Hepatocyte (in vitro differentiated cells): ENCODE measurements at regions not wholly inside any gene's neighbourhood (a gene's known extent, or its start where the extent isn't known, plus 50 kb on each side); places are given as distances from the start of the nearest gene placed in this dataset.

Source experiments
- DNase-seq: peaks from one replicate; pipeline ENCODE4 v3.0.0-alpha.2; 2016; ENCODE audit warnings: low spot score
- H2AFZ ChIP-seq: fragments of 200-600 bp; sonication (generic); 2 replicates; pipeline ENCODE4 v1.6.0; 2016; ENCODE audit warnings: antibody characterized with exemption, mild to moderate bottlenecking
- H3K27ac ChIP-seq: fragments of 200-600 bp; sonication (generic); 2 replicates; pipeline ENCODE4 v1.5.1; 2016; ENCODE audit warnings: mild to moderate bottlenecking
- H3K27me3 ChIP-seq: fragments of 200-600 bp; sonication (generic); 2 replicates; pipeline ENCODE4 v1.6.1; 2016
- H3K36me3 ChIP-seq: fragments of 200-600 bp; sonication (generic); replicated peaks from 2 replicates; pipeline ENCODE4 v1.5.1; 2016; ENCODE audit warnings: low read depth; ENCODE audit not compliant: insufficient read depth
- H3K4me1 ChIP-seq: fragments of 200-600 bp; sonication (generic); 2 replicates; pipeline ENCODE4 v1.5.1; 2016; ENCODE audit warnings: mild to moderate bottlenecking, moderate library complexity; ENCODE audit not compliant: insufficient read depth
- H3K4me2 ChIP-seq: fragments of 200-600 bp; sonication (generic); 2 replicates; pipeline ENCODE4 v1.6.0; 2016
- H3K4me3 ChIP-seq: fragments of 200-600 bp; sonication (generic); 2 replicates; pipeline ENCODE4 v1.5.1; 2016; ENCODE audit warnings: mild to moderate bottlenecking
- H3K79me2 ChIP-seq: fragments of 200-600 bp; sonication (generic); 2 replicates; pipeline ENCODE4 v1.6.0; 2017; ENCODE audit warnings: mild to moderate bottlenecking
- H3K9me2 ChIP-seq: fragments of 200-600 bp; sonication (generic); replicated peaks from 2 replicates; pipeline ENCODE4 v1.6.0; 2017; ENCODE audit warnings: mild to moderate bottlenecking; ENCODE audit not compliant: insufficient read depth
- H3K9me3 ChIP-seq: fragments of 200-600 bp; sonication (generic); 2 replicates; pipeline ENCODE4 v1.5.1; 2016; ENCODE audit warnings: low read depth, mild to moderate bottlenecking
- H4K20me1 ChIP-seq: fragments of 200-600 bp; sonication (generic); 2 replicates; pipeline ENCODE4 v1.6.0; 2016; ENCODE audit warnings: mild to moderate bottlenecking; ENCODE audit not compliant: insufficient read depth, poor library complexity, severe bottlenecking
- EZH2 ChIP-seq: fragments of 200-600 bp; sonication (generic); IDR thresholded peaks from 2 replicates; pipeline ENCODE4 v1.6.1; 2016; ENCODE audit warnings: antibody characterized with exemption, mild to moderate bottlenecking, borderline replicate concordance
- EZH2phosphoT487 ChIP-seq: fragments of 200-600 bp; sonication (generic); IDR thresholded peaks from one replicate; pipeline ENCODE4 v1.6.1; 2018; ENCODE audit warnings: antibody characterized with exemption, mild to moderate bottlenecking, low read depth, moderate library complexity; ENCODE audit not compliant: unreplicated experiment, severe bottlenecking
- WGBS: methylation state at CpG from one replicate; pipeline ENCODE4 v1.1.6; 2016; ENCODE audit warnings: low lambda C conversion rate; ENCODE audit errors: missing lambda C conversion rate; 5-methylcytosine and 5-hydroxymethylcytosine counted together
- TF ChIP-seq, protein P1 (sequence below): fragments of 200-600 bp; sonication (generic); IDR thresholded peaks from 2 replicates; pipeline ENCODE4 v1.5.1; 2016; ENCODE audit warnings: antibody characterized with exemption, mild to moderate bottlenecking; ENCODE audit not compliant: poor library complexity

DNA sequence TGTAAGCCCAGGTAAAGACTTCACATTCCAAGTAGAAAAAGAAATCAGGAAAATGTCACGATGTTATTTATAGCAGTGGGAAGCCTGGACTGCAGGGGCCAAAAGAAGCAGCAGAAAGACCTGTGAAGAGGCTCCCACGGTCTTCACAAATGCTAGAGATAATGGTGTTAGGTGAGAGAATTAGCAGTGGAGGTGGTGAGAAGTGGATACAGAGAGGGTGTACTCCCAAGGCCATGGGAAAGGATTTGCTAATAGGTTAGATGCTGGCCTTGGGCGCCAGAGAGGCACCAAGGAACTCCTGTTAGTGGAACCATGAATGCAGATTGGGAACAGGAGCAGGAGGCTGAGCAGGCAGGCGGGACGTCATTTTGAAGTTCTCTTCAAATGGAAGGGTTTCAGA, 386.1 kb downstream of the C12orf75 start:
- Histone ChIP-seq H2AFZ (no peak overlapping the region), H3K9me2 (no peaks in the 10 kb centered on the region), H4K20me1 (no peaks in the 10 kb centered on the region), H3K9me3 (no peaks in the 10 kb centered on the region), H3K36me3 (no peaks in the 10 kb centered on the region), H3K4me3 (no peak overlapping the region), H3K4me2 (no peak overlapping the region), H3K79me2 (no peaks in the 10 kb centered on the region), H3K27me3 (peaks cover 4% of the 10 kb centered on the region), H3K27ac (no peak overlapping the region), H3K4me1 (no peaks in the 10 kb centered on the region)
- WGBS: 68% methylated on average over 5 of the region's 5 CpGs
- no peak for TF ChIP-seq EZH2phosphoT487
- no peak for TF ChIP-seq EZH2
- TF ChIP-seq, protein P1, sequence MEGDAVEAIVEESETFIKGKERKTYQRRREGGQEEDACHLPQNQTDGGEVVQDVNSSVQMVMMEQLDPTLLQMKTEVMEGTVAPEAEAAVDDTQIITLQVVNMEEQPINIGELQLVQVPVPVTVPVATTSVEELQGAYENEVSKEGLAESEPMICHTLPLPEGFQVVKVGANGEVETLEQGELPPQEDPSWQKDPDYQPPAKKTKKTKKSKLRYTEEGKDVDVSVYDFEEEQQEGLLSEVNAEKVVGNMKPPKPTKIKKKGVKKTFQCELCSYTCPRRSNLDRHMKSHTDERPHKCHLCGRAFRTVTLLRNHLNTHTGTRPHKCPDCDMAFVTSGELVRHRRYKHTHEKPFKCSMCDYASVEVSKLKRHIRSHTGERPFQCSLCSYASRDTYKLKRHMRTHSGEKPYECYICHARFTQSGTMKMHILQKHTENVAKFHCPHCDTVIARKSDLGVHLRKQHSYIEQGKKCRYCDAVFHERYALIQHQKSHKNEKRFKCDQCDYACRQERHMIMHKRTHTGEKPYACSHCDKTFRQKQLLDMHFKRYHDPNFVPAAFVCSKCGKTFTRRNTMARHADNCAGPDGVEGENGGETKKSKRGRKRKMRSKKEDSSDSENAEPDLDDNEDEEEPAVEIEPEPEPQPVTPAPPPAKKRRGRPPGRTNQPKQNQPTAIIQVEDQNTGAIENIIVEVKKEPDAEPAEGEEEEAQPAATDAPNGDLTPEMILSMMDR: no peak
- DNase-seq: no peak

DNA sequence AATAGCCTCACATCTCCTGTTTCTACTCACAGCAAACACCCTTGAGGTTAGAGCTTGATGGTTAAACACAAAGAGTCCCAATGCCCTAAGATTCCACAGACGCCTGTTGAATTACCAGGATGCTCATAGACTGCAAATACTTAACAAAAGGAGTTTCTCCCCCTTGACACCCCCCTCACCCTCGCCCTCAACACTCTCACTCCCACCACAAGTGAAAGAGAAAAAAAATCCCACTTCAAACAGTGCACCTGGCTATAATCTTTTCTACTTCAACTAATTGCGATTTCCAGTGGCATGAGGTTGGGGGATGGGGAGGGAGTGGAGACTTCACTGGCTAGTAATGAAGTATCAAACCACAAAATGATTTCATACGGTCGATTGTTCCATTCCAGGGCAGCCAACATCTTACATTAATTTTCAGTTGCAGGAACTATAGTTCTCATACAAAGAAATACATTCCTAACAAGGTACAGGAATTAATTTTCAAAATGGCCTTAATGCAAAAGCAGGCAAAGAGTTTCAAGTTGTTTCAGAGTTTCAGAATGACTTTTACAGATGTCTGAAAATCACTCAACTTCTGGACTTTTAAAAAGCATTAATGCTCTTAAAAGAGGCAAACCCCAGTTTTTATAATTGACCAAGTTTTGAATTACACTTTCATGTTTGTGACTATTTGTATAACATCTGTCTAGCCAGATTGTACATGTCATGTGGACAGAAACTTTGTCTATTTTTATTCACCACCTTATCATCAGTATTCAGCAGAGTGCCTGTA, 390.7 kb downstream of the C12orf75 start:
- DNase-seq: no peak
- Histone ChIP-seq H4K20me1 (no peaks in the 10 kb centered on the region), H3K27me3 (peaks cover 4% of the 10 kb centered on the region), H3K36me3 (no peaks in the 10 kb centered on the region), H3K27ac (no peak overlapping the region), H3K4me2 (no peak overlapping the region), H3K9me3 (no peaks in the 10 kb centered on the region), H3K9me2 (no peaks in the 10 kb centered on the region), H3K4me3 (no peak overlapping the region), H3K79me2 (no peaks in the 10 kb centered on the region), H3K4me1 (peaks cover 3% of the 10 kb centered on the region), H2AFZ (no peak overlapping the region)
- TF ChIP-seq, protein P1: no peak
- no peak for TF ChIP-seq EZH2
- no peak for TF ChIP-seq EZH2phosphoT487
- 61% methylated on average over 5 of the region's 5 CpGs for WGBS

DNA sequence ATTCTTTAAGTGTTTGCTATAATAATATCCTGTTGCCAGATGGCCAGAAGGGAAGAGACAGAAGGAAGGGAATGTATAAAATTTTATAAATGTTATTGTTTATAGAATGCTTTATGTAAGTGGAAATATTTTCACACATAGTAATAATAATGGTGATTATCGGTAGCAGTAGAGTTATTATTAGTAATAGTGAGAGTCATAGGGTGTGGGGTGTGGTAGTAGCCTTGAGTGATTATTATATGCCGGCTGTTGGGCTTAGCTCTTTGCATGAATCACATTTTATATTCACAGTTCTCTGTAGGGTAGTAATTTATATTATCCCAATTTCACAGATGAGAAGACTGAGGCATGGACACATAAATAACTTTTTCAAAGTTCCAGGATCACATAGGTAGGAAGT, 391.4 kb downstream of the C12orf75 start:
- H3K79me2 ChIP-seq: no peaks in the 10 kb centered on the region
- no peaks in the 10 kb centered on the region for H3K9me3 ChIP-seq
- WGBS: 96% methylated on average over 2 of the region's 2 CpGs
- peaks cover 4% of the 10 kb centered on the region for H3K27me3 ChIP-seq
- no peaks in the 10 kb centered on the region for H3K9me2 ChIP-seq
- H4K20me1 ChIP-seq: no peaks in the 10 kb centered on the region
- H3K36me3 ChIP-seq: no peaks in the 10 kb centered on the region
- no peak overlapping the region for H3K27ac ChIP-seq
- DNase-seq: no peak
- H2AFZ ChIP-seq: no peak overlapping the region
- H3K4me1 ChIP-seq: peaks cover 3% of the 10 kb centered on the region
- H3K4me3 ChIP-seq: no peak overlapping the region
- H3K4me2 ChIP-seq: no peak overlapping the region
- TF ChIP-seq, protein P1: no peak
- TF ChIP-seq EZH2 (no peak), EZH2phosphoT487 (no peak)
